SU-DHL-6 (cell line): ENCODE measurements at regions not wholly inside any gene's neighbourhood (a gene's known extent, or its start where the extent isn't known, plus 50 kb on each side); places are given as distances from the start of the nearest gene placed in this dataset.

ENCODE experiments used
- H2AFZ ChIP-seq: fragments of 200-600 bp; sonication (generic); 2 replicates; pipeline ENCODE4 v1.6.1; 2014; ENCODE audit warnings: low read depth, mild to moderate bottlenecking, moderate library complexity, mixed read lengths, antibody characterized with exemption, low read length; ENCODE audit not compliant: severe bottlenecking
- H3F3A ChIP-seq: fragments of 200-600 bp; shearing (Covaris generic); 2 replicates; pipeline ENCODE4 v1.6.0; 2016; ENCODE audit warnings: antibody characterized with exemption, mild to moderate bottlenecking; ENCODE audit not compliant: insufficient read depth
- H3K27ac ChIP-seq: fragments of 200-600 bp; sonication (generic); 2 replicates; pipeline ENCODE4 v1.5.1; 2016; ENCODE audit warnings: low read depth, mild to moderate bottlenecking, low read length, moderate library complexity, mixed read lengths
- H3K27me3 ChIP-seq: fragments of 200-600 bp; sonication (generic), shearing (Covaris generic); 2 replicates; pipeline ENCODE4 v1.6.0; 2014; ENCODE audit warnings: mild to moderate bottlenecking, low read length
- H3K36me3 ChIP-seq: fragments of 200-600 bp; sonication (generic); 2 replicates; pipeline ENCODE4 v1.6.1; 2014; ENCODE audit warnings: mild to moderate bottlenecking, low read length, mixed read lengths
- H3K4me2 ChIP-seq: fragments of 300-600, 200-600 bp; shearing (Covaris generic), sonication (generic); 2 replicates; pipeline ENCODE4 v1.6.0; 2014; ENCODE audit warnings: low read length, low read depth, mild to moderate bottlenecking; ENCODE audit not compliant: poor library complexity, severe bottlenecking
- H3K4me3 ChIP-seq: fragments of 200-600 bp; sonication (generic); 2 replicates; pipeline ENCODE4 v1.5.1; 2014; ENCODE audit warnings: antibody characterized with exemption, low read length, mild to moderate bottlenecking, mixed read lengths; ENCODE audit not compliant: insufficient read depth, poor library complexity, severe bottlenecking
- H3K79me2 ChIP-seq: fragments of 200-600 bp; sonication (generic); 2 replicates; pipeline ENCODE4 v1.6.1; 2014; ENCODE audit warnings: mild to moderate bottlenecking, low read length, moderate library complexity; ENCODE audit not compliant: insufficient read depth
- H3K9ac ChIP-seq: fragments of 200-600 bp; sonication (generic); 2 replicates; pipeline ENCODE4 v1.7.0; 2014; ENCODE audit warnings: mild to moderate bottlenecking, low read length
- H3K9me2 ChIP-seq: fragments of 200-600 bp; sonication (generic); replicated peaks from 2 replicates; pipeline ENCODE4 v1.6.1; 2014; ENCODE audit warnings: low read length; ENCODE audit not compliant: insufficient read depth
- H3K9me3 ChIP-seq: fragments of 200-600 bp; sonication (generic); 2 replicates; pipeline ENCODE4 v1.6.1; 2014; ENCODE audit warnings: low read length, mixed read lengths; ENCODE audit not compliant: insufficient read depth
- H4K20me1 ChIP-seq: fragments of 200-600 bp; sonication (generic); 2 replicates; pipeline ENCODE4 v1.6.1; 2014; ENCODE audit warnings: low read depth, mild to moderate bottlenecking, antibody characterized with exemption, low read length, moderate library complexity, mixed read lengths
- CTCF ChIP-seq: fragments of 200-600 bp; sonication (generic); IDR thresholded peaks from one replicate; pipeline ENCODE4 v1.5.1; 2017; ENCODE audit warnings: antibody characterized with exemption, mild to moderate bottlenecking, low read length, moderate library complexity; ENCODE audit not compliant: insufficient read depth, poor library complexity, severe bottlenecking
- EZH2phosphoT487 ChIP-seq: fragments of 200-600 bp; sonication (generic), shearing (Covaris generic); conservative IDR thresholded peaks from 2 replicates; pipeline ENCODE4 v1.6.1; 2018; ENCODE audit warnings: mild to moderate bottlenecking, antibody characterized with exemption, low read length, moderate library complexity, mixed read lengths

- no peak overlapping the region for H2AFZ ChIP-seq
- H3K27me3 ChIP-seq = no peaks in the 10 kb centered on the region
- H3K79me2 ChIP-seq = no peaks in the 10 kb centered on the region
- TF ChIP-seq CTCF (no peak), EZH2phosphoT487 (no peak)
- H3K4me3 ChIP-seq = no peak overlapping the region
- no peak overlapping the region for H3K27ac ChIP-seq
- no peaks in the 10 kb centered on the region for H4K20me1 ChIP-seq
- H3K36me3 ChIP-seq = no peaks in the 10 kb centered on the region
- H3K4me2 ChIP-seq = no peak overlapping the region
- H3F3A ChIP-seq = no peaks in the 10 kb centered on the region
- no peaks in the 10 kb centered on the region for H3K9me3 ChIP-seq
- no peak overlapping the region for H3K9ac ChIP-seq
- H3K9me2 ChIP-seq = no peaks in the 10 kb centered on the region
These were observed 725.2 kb upstream of the SLITRK1 start for GRCh38 chr13:84607261-84608013.

DNA sequence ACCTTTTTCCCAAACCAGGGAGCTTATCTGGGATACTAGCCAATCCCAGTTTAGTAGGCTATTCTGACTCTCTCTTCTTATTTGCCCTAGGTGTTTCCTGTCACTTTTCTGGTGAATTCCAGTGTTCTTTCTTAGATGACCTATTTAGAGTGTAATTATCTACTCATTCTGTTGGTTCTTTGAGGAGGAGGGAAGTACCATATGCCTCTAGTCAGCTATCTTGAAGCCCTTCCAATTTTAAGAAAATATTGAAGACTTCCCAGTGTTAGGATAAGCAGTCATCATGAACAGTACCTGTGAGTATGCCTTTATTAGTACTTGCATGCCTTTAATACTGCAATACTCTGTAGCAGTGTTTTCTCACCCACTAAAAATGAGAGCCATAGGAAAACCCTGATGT, 724.3 kb upstream of the SLITRK1 start:
- Histone ChIP-seq H3K4me2 (no peak overlapping the region), H2AFZ (no peak overlapping the region), H3K9me2 (no peaks in the 10 kb centered on the region), H3K36me3 (no peaks in the 10 kb centered on the region), H3K27ac (no peak overlapping the region), H3K4me3 (no peak overlapping the region), H3K9ac (no peak overlapping the region), H3K79me2 (no peaks in the 10 kb centered on the region), H3K27me3 (no peaks in the 10 kb centered on the region), H3F3A (no peaks in the 10 kb centered on the region), H4K20me1 (no peaks in the 10 kb centered on the region), H3K9me3 (no peaks in the 10 kb centered on the region)
- TF ChIP-seq EZH2phosphoT487 (no peak), CTCF (no peak)

DNA sequence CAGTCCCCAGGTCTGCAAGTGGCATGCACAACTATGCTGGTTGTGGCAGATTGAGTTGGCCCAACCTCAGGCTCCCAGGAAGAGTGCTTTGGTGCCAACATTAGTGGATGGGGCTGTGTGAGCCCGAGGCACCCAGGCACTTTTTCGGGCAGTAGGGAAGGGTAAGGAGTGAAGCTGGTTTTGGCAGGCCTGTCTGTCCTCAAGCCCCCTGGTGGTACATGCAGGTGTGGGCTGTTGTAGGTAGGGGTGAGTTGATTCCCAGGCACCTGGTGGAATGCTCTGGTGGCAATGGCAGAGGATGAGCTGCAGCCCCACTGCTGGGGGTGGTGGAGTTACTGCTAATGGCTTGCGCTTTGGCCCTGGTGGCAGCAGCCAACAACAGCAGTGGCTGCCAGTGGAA, 723.7 kb upstream of the SLITRK1 start:
- H2AFZ ChIP-seq = no peak overlapping the region
- H3F3A ChIP-seq = no peaks in the 10 kb centered on the region
- H3K9me3 ChIP-seq = no peaks in the 10 kb centered on the region
- H3K4me3 ChIP-seq = no peak overlapping the region
- H3K4me2 ChIP-seq = no peak overlapping the region
- H4K20me1 ChIP-seq = no peaks in the 10 kb centered on the region
- no peaks in the 10 kb centered on the region for H3K9me2 ChIP-seq
- no peaks in the 10 kb centered on the region for H3K36me3 ChIP-seq
- no peaks in the 10 kb centered on the region for H3K27me3 ChIP-seq
- no peak overlapping the region for H3K9ac ChIP-seq
- TF ChIP-seq EZH2phosphoT487 = no peak
- TF ChIP-seq CTCF = no peak
- no peaks in the 10 kb centered on the region for H3K79me2 ChIP-seq
- no peak overlapping the region for H3K27ac ChIP-seq
